ENCODE measurements at regions not wholly inside any gene's neighbourhood (a gene's known extent, or its start where the extent isn't known, plus 50 kb on each side); places are given as distances from the start of the nearest gene placed in this dataset.
"Not testable (repeated sequence)": the region's sequence is repeated elsewhere in the genome, so short reads cannot be mapped to it uniquely, and the experiment has no call there.

DNA sequence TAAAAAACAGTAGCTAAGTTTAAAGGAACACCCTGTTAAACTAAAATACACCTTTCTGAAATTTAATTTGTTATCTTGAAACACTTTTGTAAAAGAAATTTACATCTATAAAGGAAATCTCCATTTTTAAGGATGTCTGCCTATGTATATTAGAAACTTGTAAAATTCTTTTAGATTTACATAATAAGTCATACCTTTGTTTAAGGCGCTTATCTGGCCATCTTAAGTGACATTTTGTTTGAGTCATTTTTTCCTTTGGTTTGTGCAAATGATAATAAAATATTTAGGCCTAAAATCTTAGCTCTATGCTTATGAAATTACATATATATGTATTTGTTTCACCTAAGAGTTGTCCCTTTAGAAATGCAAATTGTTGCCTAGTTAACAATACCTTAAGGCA lies 1193.4 kb downstream of the FSCB start:
- H3K36me3 Mint-ChIP-seq (ENCODE audit: low read depth) = no peaks in the 10 kb centered on the region
- no peaks in the 10 kb centered on the region for H3K27me3 Mint-ChIP-seq (ENCODE audit: low read depth, poor library complexity)
- no peaks in the 10 kb centered on the region for H3K4me1 Mint-ChIP-seq
- DNase-seq = no peak
- no peak overlapping the region for H3K27ac Mint-ChIP-seq
- TF ChIP-seq, protein P1, sequence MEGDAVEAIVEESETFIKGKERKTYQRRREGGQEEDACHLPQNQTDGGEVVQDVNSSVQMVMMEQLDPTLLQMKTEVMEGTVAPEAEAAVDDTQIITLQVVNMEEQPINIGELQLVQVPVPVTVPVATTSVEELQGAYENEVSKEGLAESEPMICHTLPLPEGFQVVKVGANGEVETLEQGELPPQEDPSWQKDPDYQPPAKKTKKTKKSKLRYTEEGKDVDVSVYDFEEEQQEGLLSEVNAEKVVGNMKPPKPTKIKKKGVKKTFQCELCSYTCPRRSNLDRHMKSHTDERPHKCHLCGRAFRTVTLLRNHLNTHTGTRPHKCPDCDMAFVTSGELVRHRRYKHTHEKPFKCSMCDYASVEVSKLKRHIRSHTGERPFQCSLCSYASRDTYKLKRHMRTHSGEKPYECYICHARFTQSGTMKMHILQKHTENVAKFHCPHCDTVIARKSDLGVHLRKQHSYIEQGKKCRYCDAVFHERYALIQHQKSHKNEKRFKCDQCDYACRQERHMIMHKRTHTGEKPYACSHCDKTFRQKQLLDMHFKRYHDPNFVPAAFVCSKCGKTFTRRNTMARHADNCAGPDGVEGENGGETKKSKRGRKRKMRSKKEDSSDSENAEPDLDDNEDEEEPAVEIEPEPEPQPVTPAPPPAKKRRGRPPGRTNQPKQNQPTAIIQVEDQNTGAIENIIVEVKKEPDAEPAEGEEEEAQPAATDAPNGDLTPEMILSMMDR (IDR thresholded peaks at IDR 0.05) = no peak
- H3K4me3 Mint-ChIP-seq = no peak overlapping the region
- H3K9me3 Mint-ChIP-seq = no peaks in the 10 kb centered on the region

DNA sequence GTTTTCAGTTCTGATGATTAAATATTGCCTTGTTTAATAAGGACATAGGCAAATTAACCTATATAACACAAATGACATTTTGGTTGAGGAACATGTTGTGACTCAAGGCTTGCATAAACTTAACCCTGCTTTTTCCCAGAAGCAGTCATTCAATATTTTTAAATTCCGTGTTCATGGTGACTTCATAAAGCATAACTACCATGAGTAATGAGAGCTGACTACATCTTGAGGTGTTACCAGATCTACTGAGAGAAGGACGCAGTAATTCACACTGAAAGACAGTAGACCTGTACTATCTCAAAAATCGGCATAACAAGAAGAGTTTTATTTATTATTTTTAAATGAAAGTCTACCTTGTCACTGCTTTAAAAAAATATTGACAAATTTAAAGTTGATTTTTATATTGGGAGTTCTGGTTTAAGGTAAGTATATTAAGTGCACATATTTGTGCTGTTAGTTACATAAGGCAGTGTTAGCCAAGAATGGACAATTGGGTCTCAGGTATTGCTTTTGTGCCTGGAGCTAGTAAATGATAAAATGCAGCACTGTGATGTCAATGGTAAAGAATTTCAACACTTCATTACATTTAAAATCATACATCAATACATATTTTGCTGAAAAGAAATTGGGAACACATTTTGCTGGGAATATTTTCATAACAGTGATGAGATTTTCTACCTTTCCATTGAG lies 1198.5 kb downstream of the FSCB start:
- Mint-ChIP-seq H3K36me3 (ENCODE audit: low read depth) (no peaks in the 10 kb centered on the region), H3K27ac (no peak overlapping the region), H3K9me3 (no peaks in the 10 kb centered on the region), H3K4me3 (no peak overlapping the region), H3K4me1 (no peaks in the 10 kb centered on the region), H3K27me3 (ENCODE audit: low read depth, poor library complexity) (no peaks in the 10 kb centered on the region)
- DNase-seq = no peak
- TF ChIP-seq, protein P1 (IDR thresholded peaks at IDR 0.05) = no peak

DNA sequence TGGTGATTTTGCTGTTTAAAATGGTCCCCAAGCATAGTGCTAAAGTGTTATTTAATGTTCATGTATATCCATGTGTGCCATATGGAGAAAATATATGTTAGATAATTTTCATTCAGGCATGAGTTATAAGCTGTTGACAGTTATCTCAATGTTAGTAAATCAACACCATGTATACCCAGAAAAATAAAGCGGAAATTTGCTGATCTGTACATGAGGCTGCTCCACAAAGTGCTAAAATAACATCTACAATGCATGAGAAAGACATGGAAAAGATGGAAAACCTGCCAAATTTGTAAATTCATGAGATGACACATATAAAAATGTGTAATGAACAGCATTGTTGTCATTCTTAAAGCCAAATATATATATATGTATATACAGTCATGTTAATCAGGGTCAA lies 1199.2 kb downstream of the FSCB start:
- no peaks in the 10 kb centered on the region for H3K4me1 Mint-ChIP-seq
- H3K27me3 Mint-ChIP-seq (ENCODE audit: low read depth, poor library complexity) = no peaks in the 10 kb centered on the region
- H3K9me3 Mint-ChIP-seq = no peaks in the 10 kb centered on the region
- H3K27ac Mint-ChIP-seq = no peak overlapping the region
- no peak overlapping the region for H3K4me3 Mint-ChIP-seq
- TF ChIP-seq, protein P1 (IDR thresholded peaks at IDR 0.05) = no peak
- no peaks in the 10 kb centered on the region for H3K36me3 Mint-ChIP-seq (ENCODE audit: low read depth)
- no peak for DNase-seq

DNA sequence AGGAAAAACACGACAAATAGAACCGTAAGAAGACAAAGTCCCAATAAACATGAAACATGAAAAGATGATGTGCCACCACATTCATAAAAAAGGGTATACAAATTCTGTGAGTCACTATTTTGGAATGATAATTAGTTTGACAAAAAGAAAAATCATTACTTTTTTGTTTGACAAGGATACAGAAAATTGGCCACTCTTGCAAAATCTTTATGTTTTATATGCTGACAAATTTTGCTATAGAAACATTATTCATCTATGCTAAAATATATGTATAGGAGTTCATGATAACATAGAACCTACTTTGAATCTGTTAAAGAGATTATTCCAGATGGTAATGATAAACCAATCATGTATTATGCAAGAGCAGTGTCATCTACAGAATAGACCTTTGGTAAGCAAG lies 1201.0 kb downstream of the FSCB start:
- Mint-ChIP-seq H3K36me3 (ENCODE audit: low read depth) (no peaks in the 10 kb centered on the region), H3K27ac (no peak overlapping the region), H3K27me3 (ENCODE audit: low read depth, poor library complexity) (no peaks in the 10 kb centered on the region), H3K4me1 (no peaks in the 10 kb centered on the region), H3K9me3 (no peaks in the 10 kb centered on the region), H3K4me3 (no peak overlapping the region)
- TF ChIP-seq, protein P1 (IDR thresholded peaks at IDR 0.05) = no peak
- DNase-seq = no peak

DNA sequence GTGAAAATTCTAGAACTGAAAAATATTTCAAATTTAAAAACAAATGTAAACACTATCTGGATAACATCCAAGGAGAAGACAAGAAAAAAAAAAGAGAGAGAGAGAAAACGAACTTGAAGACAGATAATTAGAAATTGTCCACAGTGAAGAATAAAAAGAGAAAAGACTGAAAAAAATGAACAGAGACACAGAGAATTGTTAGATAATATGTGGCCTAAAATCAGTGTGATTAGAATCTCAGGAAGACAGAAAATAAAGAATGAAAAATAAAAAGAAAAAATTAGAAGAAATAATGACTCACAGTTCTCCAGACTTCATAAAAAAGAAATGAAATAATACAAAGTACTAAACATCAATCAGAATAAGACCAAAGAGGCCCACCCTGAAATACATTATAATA lies 1209.3 kb downstream of the FSCB start:
- Mint-ChIP-seq H3K4me3 (no peak overlapping the region), H3K4me1 (no peaks in the 10 kb centered on the region), H3K9me3 (no peaks in the 10 kb centered on the region), H3K27me3 (ENCODE audit: low read depth, poor library complexity) (no peaks in the 10 kb centered on the region), H3K36me3 (ENCODE audit: low read depth) (no peaks in the 10 kb centered on the region), H3K27ac (no peak overlapping the region)
- DNase-seq = no peak
- TF ChIP-seq, protein P1 (IDR thresholded peaks at IDR 0.05) = no peak

DNA sequence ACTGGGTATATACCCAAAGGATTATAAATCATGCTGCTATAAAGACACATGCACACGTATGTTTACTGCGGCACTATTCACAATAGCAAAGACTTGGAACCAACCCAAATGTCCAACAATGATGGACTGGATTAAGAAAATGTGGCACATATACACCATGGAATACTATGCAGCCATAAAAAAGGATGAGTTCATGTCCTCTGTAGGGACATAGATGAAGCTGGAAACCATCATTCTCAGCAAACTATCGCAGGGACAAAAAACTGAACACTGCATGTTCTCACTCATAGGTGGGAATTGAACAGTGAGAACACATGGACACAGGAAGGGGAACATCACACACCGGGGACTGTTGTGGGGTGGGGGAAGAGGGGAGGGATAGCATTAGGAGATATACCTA lies 1211.0 kb downstream of the FSCB start:
- not testable (repeated sequence) for H3K9me3 Mint-ChIP-seq; H3K27ac Mint-ChIP-seq; H3K4me1 Mint-ChIP-seq; H3K4me3 Mint-ChIP-seq; H3K36me3 Mint-ChIP-seq (ENCODE audit: low read depth); DNase-seq; H3K27me3 Mint-ChIP-seq (ENCODE audit: low read depth, poor library complexity)

Measured in nephron progenitor cell (in vitro differentiated cells).